ENCODE measurements at regions not wholly inside any gene's neighbourhood (a gene's known extent, or its start where the extent isn't known, plus 50 kb on each side); places are given as distances from the start of the nearest gene placed in this dataset.
A peak's percentile ranks its signal among the peaks of the same experiment; 100 is the strongest.

GRCh38 chr10:61110188-61110844 is 166.3 kb upstream of the RHOBTB1 start:
- WGBS, 10 experiments = 43 to 100% (median 90%) methylated on average over 1 of the region's 1 CpG; no CpG with 5 or more reads in 1 of the 10 experiments
- Histone ChIP-seq H3K4me1 (replicated peaks in 1 of 2) (peaks cover 0 to 11% of the 10 kb centered on the region in 2 donors), H3K27ac (no peak overlapping the region), H3K4me3 (no peak overlapping the region)
- in situ Hi-C loops (cut with MboI; ENCODE audit: low pct_unique_long_range_greater_than_20kb in 2 of 9, low sequenced_read_pairs in 9 of 9, unreplicated experiment in 9 of 9) = no loop called here
- no peak for ATAC-seq (replicated peaks in 6 of 8)

- ATAC-seq (replicated peaks in 6 of 8) = no peak
- Histone ChIP-seq H3K4me3 (no peak overlapping the region), H3K27ac (no peak overlapping the region), H3K4me1 (replicated peaks in 1 of 2) (peaks cover 0 to 11% of the 10 kb centered on the region in 2 donors)
- in situ Hi-C loops (cut with MboI; ENCODE audit: low pct_unique_long_range_greater_than_20kb in 2 of 9, low sequenced_read_pairs in 9 of 9, unreplicated experiment in 9 of 9) = no loop called here
- 50 to 100% (median 90%) methylated on average over 1 to 3 of the region's 3 CpGs; no CpG with 5 or more reads in 2 of the 10 experiments for WGBS, 10 experiments
Observed at GRCh38 chr10:61108915-61109314, 164.9 kb upstream of the RHOBTB1 start.

- peak in 3 of 8 experiments; percentile 70 to 94 (median 92) for ATAC-seq (replicated peaks in 6 of 8)
- in situ Hi-C loops (cut with MboI; ENCODE audit: low pct_unique_long_range_greater_than_20kb in 2 of 9, low sequenced_read_pairs in 9 of 9, unreplicated experiment in 9 of 9) = no loop called here
- H3K27ac ChIP-seq = no peak overlapping the region
- peaks cover 0 to 30% of the 10 kb centered on the region in 2 donors for H3K4me1 ChIP-seq (replicated peaks in 1 of 2)
- WGBS, 10 experiments = 0 to 89% (median 67%) methylated on average over 2 to 5 of the region's 5 CpGs; no CpG with 5 or more reads in 3 of the 10 experiments
- no peak overlapping the region for H3K4me3 ChIP-seq
Observed at GRCh38 chr10:61100887-61101286, 156.9 kb upstream of the RHOBTB1 start.

GRCh38 chr10:61099756-61100155 is 155.8 kb upstream of the RHOBTB1 start:
- no peak for ATAC-seq (replicated peaks in 6 of 8)
- WGBS, 10 experiments = 2 to 100% (median 73%) methylated on average over 2 to 4 of the region's 4 CpGs; no CpG with 5 or more reads in 1 of the 10 experiments
- Histone ChIP-seq H3K4me1 (replicated peaks in 1 of 2) (peaks cover 0 to 30% of the 10 kb centered on the region in 2 donors), H3K27ac (no peak overlapping the region), H3K4me3 (no peak overlapping the region)
- in situ Hi-C loops (cut with MboI; ENCODE audit: low pct_unique_long_range_greater_than_20kb in 2 of 9, low sequenced_read_pairs in 9 of 9, unreplicated experiment in 9 of 9) = no loop called here

GRCh38 chr10:61098966-61099365 is 155.0 kb upstream of the RHOBTB1 start:
- WGBS, 10 experiments = 10 to 100% (median 83%) methylated on average over 1 of the region's 1 CpG; no CpG with 5 or more reads in 1 of the 10 experiments
- no peak for ATAC-seq (replicated peaks in 6 of 8)
- in situ Hi-C loops (cut with MboI; ENCODE audit: low pct_unique_long_range_greater_than_20kb in 2 of 9, low sequenced_read_pairs in 9 of 9, unreplicated experiment in 9 of 9) = no loop called here
- Histone ChIP-seq H3K27ac (no peak overlapping the region), H3K4me3 (no peak overlapping the region), H3K4me1 (replicated peaks in 1 of 2) (peaks cover 0 to 30% of the 10 kb centered on the region in 2 donors)

GRCh38 chr10:61097026-61097425 is 153.0 kb upstream of the RHOBTB1 start:
- in situ Hi-C loops (cut with MboI; ENCODE audit: low pct_unique_long_range_greater_than_20kb in 2 of 9, low sequenced_read_pairs in 9 of 9, unreplicated experiment in 9 of 9) = no loop called here
- no peak overlapping the region for H3K4me3 ChIP-seq
- ATAC-seq (replicated peaks in 6 of 8) = no peak
- WGBS, 10 experiments = 0 to 100% (median 83%) methylated on average over 1 of the region's 1 CpG; no CpG with 5 or more reads in 5 of the 10 experiments
- peaks cover 0 to 30% of the 10 kb centered on the region in 2 donors for H3K4me1 ChIP-seq (replicated peaks in 1 of 2)
- H3K27ac ChIP-seq = no peak overlapping the region

- in situ Hi-C loops (cut with MboI; ENCODE audit: low pct_unique_long_range_greater_than_20kb in 2 of 9, low sequenced_read_pairs in 9 of 9, unreplicated experiment in 9 of 9) = no loop called here
- Histone ChIP-seq H3K4me1 (replicated peaks in 1 of 2) (peaks cover 0 to 22% of the 10 kb centered on the region in 2 donors), H3K4me3 (no peak overlapping the region), H3K27ac (no peak overlapping the region)
- WGBS, 10 experiments = 7 to 73% (median 36%) methylated on average over 1 of the region's 1 CpG; no CpG with 5 or more reads in 3 of the 10 experiments
- no peak for ATAC-seq (replicated peaks in 6 of 8)
Observed at GRCh38 chr10:61096056-61096455, 152.1 kb upstream of the RHOBTB1 start.

- no peak overlapping the region for H3K27ac ChIP-seq
- in situ Hi-C loops (cut with MboI; ENCODE audit: low pct_unique_long_range_greater_than_20kb in 2 of 9, low sequenced_read_pairs in 9 of 9, unreplicated experiment in 9 of 9) = no loop called here
Observed at GRCh38 chr10:61091531-61091930, 147.5 kb upstream of the RHOBTB1 start.

GRCh38 chr10:61089251-61089650 is 145.3 kb upstream of the RHOBTB1 start:
- WGBS, 10 experiments = 0 to 100% (median 33%) methylated on average over 1 of the region's 1 CpG; no CpG with 5 or more reads in 2 of the 10 experiments
- H3K4me1 ChIP-seq (replicated peaks in 1 of 2) = peaks cover 0 to 3% of the 10 kb centered on the region in 2 donors
- H3K4me3 ChIP-seq = no peak overlapping the region
- no peak overlapping the region for H3K27ac ChIP-seq
- ATAC-seq (replicated peaks in 6 of 8) = peak in 2 of 8 experiments; percentile 54 to 83
- in situ Hi-C loops (cut with MboI; ENCODE audit: low pct_unique_long_range_greater_than_20kb in 2 of 9, low sequenced_read_pairs in 9 of 9, unreplicated experiment in 9 of 9) = no loop called here

More at GRCh38 chr10:61091531-61091930, 147.5 kb upstream of the RHOBTB1 start:
- ATAC-seq (replicated peaks in 6 of 8) = no peak
- WGBS, 10 experiments = 0 to 100% (median 85%) methylated on average over 1 of the region's 1 CpG
- Histone ChIP-seq H3K4me1 (replicated peaks in 1 of 2) (peaks cover 0 to 3% of the 10 kb centered on the region in 2 donors), H3K4me3 (no peak overlapping the region)

- in situ Hi-C loops (cut with MboI; ENCODE audit: low pct_unique_long_range_greater_than_20kb in 2 of 9, low sequenced_read_pairs in 9 of 9, unreplicated experiment in 9 of 9) = no loop called here
- no peak overlapping the region for H3K27ac ChIP-seq
- no peak overlapping the region for H3K4me3 ChIP-seq
- H3K4me1 ChIP-seq (replicated peaks in 1 of 2) = peaks cover 0 to 2% of the 10 kb centered on the region in 2 donors
- no peak for ATAC-seq (replicated peaks in 6 of 8)
Observed at GRCh38 chr10:61084493-61084892, 140.5 kb upstream of the RHOBTB1 start.

- WGBS, 10 experiments = 25 to 100% (median 100%) methylated on average over 2 of the region's 2 CpGs; no CpG with 5 or more reads in 4 of the 10 experiments
Observed at GRCh38 chr10:61081301-61081700, 137.3 kb upstream of the RHOBTB1 start.

GRCh38 chr10:61078542-61079275 is 134.7 kb upstream of the RHOBTB1 start:
- ATAC-seq (replicated peaks in 6 of 8) = peak in 1 of 8 experiments; percentile 47
- H3K4me1 ChIP-seq (replicated peaks in 1 of 2) = peaks cover 10 to 14% of the 10 kb centered on the region in 2 donors
- in situ Hi-C loops (cut with MboI; ENCODE audit: low pct_unique_long_range_greater_than_20kb in 2 of 9, low sequenced_read_pairs in 9 of 9, unreplicated experiment in 9 of 9) = no loop called here
- H3K4me3 ChIP-seq = no peak overlapping the region
- 50 to 71% (median 58%) methylated on average over 1 to 3 of the region's 3 CpGs; no CpG with 5 or more reads in 4 of the 10 experiments for WGBS, 10 experiments
- H3K27ac ChIP-seq = no peak overlapping the region

More at GRCh38 chr10:61081301-61081700, 137.3 kb upstream of the RHOBTB1 start:
- in situ Hi-C loops (cut with MboI; ENCODE audit: low pct_unique_long_range_greater_than_20kb in 2 of 9, low sequenced_read_pairs in 9 of 9, unreplicated experiment in 9 of 9) = no loop called here
- ATAC-seq (replicated peaks in 6 of 8) = no peak
- no peak overlapping the region for H3K27ac ChIP-seq
- peaks cover 0 to 4% of the 10 kb centered on the region in 2 donors for H3K4me1 ChIP-seq (replicated peaks in 1 of 2)
- H3K4me3 ChIP-seq = no peak overlapping the region

- H3K4me3 ChIP-seq = no peak overlapping the region
- 0 to 100% (median 80%) methylated on average over 1 of the region's 1 CpG; no CpG with 5 or more reads in 1 of the 10 experiments for WGBS, 10 experiments
- ATAC-seq (replicated peaks in 6 of 8) = no peak
- no peak overlapping the region for H3K27ac ChIP-seq
- peaks cover 10 to 14% of the 10 kb centered on the region in 2 donors for H3K4me1 ChIP-seq (replicated peaks in 1 of 2)
- in situ Hi-C loops (cut with MboI; ENCODE audit: low pct_unique_long_range_greater_than_20kb in 2 of 9, low sequenced_read_pairs in 9 of 9, unreplicated experiment in 9 of 9) = no loop called here
Observed at GRCh38 chr10:61076572-61077114, 132.7 kb upstream of the RHOBTB1 start.

Measured in motor neuron (in vitro differentiated cells).